Stomach (tissue), 4 donors: ENCODE measurements at regions not wholly inside any gene's neighbourhood (a gene's known extent, or its start where the extent isn't known, plus 50 kb on each side); places are given as distances from the start of the nearest gene placed in this dataset.

Experiments
- EP300 ChIP-seq: sonication (generic); formaldehyde crosslinking; IDR thresholded peaks from one replicate; pipeline ENCODE4 v1.6.1; 2017; ENCODE audit warnings: antibody characterized with exemption
- POLR2A ChIP-seq, 4 donors: fragments of 450-650 bp; IDR thresholded peaks; one replicate each; pipeline ENCODE4 v1.6.1; 2016; ENCODE audit warnings: antibody characterized with exemption in 4 of 4, control low read depth in 2 of 4, mild to moderate bottlenecking in 1 of 4, moderate library complexity in 1 of 4
- POLR2AphosphoS5 ChIP-seq, 3 donors: sonication (generic); formaldehyde crosslinking; IDR thresholded peaks; one replicate each; pipeline ENCODE4 v1.6.1; 2016; ENCODE audit warnings: antibody characterized with exemption in 3 of 3
- TF ChIP-seq, protein P1 (sequence below), 7 experiments: fragments of 450-650 bp in 4 of 7; fragments of 200-600 bp in 3 of 7; sonication (generic) in 3 of 7; IDR thresholded peaks; one replicate each; pipeline ENCODE4 v1.5.1; 2016 to 2019; ENCODE audit warnings: antibody characterized with exemption in 7 of 7, control low read depth in 2 of 7, mild to moderate bottlenecking in 1 of 7

DNA sequence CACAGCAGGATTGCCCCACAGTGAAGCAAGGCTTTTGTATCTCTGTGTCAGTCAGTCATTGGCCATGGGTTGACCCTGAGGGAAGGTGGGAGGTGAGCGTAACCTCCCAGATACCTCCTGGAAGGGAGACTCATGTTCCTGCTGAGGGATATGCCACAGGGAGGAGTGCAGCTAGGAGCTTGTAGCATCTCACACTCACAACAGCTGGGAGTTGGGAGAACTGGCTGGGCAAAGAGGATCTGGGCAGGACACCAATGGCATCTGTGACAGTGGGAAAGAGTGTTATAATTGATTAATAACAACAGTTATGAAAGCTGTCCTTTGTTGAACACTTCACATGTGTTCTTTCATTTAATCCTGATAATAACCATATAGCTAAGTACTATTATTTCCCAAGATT, 171.0 kb downstream of the TLE3 start:
- TF ChIP-seq, protein P1, sequence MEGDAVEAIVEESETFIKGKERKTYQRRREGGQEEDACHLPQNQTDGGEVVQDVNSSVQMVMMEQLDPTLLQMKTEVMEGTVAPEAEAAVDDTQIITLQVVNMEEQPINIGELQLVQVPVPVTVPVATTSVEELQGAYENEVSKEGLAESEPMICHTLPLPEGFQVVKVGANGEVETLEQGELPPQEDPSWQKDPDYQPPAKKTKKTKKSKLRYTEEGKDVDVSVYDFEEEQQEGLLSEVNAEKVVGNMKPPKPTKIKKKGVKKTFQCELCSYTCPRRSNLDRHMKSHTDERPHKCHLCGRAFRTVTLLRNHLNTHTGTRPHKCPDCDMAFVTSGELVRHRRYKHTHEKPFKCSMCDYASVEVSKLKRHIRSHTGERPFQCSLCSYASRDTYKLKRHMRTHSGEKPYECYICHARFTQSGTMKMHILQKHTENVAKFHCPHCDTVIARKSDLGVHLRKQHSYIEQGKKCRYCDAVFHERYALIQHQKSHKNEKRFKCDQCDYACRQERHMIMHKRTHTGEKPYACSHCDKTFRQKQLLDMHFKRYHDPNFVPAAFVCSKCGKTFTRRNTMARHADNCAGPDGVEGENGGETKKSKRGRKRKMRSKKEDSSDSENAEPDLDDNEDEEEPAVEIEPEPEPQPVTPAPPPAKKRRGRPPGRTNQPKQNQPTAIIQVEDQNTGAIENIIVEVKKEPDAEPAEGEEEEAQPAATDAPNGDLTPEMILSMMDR (IDR thresholded peaks at IDR 0.05) = no peak
- no peak for TF ChIP-seq POLR2A (IDR thresholded peaks at IDR 0.05)
- TF ChIP-seq EP300 = no peak
- TF ChIP-seq POLR2AphosphoS5 (IDR thresholded peaks at IDR 0.05) = no peak
